Astrocyte of the spinal cord (primary cell): ENCODE measurements at regions not wholly inside any gene's neighbourhood (a gene's known extent, or its start where the extent isn't known, plus 50 kb on each side); places are given as distances from the start of the nearest gene placed in this dataset.

Experiments used
- DNase-seq: peaks from one replicate; pipeline ENCODE4 v3.0.0; 2011; ENCODE audit warnings: low read depth, low spot score
- H3K4me3 ChIP-seq: 2 replicates; pipeline ENCODE4 v1.5.1; 2011; ENCODE audit warnings: low read depth, mild to moderate bottlenecking, low read length, moderate library complexity
- in situ Hi-C: cut with HindIII; loops from 2 replicates; pipeline ENCODE4 v1.10.0; 2017; ENCODE audit warnings: low sequenced_read_pairs
- TF ChIP-seq, protein P1 (sequence below): IDR thresholded peaks from 2 replicates; pipeline ENCODE4 v1.5.1; 2012; ENCODE audit warnings: low read depth, mild to moderate bottlenecking, low read length, inconsistent platforms

DNA sequence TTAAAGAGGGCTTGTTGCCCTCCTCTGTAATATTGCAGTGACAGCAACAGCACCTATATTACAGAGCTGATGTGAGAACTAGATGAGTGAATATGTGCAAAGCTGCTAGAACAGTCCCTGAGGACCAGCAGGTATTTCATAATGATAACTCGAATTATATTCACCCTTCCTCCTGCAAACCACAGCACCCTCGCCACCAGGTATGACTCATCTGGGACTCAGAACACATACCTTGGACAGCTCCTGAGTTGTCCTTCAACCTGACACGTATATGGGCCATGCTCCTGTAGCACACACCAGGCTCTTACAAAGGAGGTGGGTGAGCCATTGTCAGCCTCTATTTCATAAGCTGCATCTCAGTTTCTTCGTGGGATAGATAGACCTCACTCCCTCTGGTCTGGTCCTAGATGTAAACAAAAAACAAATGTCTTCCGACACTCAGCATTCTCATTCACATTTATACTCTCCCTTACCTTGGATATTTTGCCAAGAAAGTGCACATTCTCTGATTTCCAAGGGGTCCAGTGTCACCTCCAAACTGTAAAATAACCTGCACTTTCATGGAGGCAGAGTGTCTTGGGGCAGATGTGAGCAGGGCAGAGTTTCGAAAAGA lies 124.5 kb downstream of the TLE3 start:
- peak; percentile 36 for DNase-seq
- in situ Hi-C loops = no loop called here
- H3K4me3 ChIP-seq = no peak overlapping the region
- TF ChIP-seq, protein P1, sequence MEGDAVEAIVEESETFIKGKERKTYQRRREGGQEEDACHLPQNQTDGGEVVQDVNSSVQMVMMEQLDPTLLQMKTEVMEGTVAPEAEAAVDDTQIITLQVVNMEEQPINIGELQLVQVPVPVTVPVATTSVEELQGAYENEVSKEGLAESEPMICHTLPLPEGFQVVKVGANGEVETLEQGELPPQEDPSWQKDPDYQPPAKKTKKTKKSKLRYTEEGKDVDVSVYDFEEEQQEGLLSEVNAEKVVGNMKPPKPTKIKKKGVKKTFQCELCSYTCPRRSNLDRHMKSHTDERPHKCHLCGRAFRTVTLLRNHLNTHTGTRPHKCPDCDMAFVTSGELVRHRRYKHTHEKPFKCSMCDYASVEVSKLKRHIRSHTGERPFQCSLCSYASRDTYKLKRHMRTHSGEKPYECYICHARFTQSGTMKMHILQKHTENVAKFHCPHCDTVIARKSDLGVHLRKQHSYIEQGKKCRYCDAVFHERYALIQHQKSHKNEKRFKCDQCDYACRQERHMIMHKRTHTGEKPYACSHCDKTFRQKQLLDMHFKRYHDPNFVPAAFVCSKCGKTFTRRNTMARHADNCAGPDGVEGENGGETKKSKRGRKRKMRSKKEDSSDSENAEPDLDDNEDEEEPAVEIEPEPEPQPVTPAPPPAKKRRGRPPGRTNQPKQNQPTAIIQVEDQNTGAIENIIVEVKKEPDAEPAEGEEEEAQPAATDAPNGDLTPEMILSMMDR = no peak

DNA sequence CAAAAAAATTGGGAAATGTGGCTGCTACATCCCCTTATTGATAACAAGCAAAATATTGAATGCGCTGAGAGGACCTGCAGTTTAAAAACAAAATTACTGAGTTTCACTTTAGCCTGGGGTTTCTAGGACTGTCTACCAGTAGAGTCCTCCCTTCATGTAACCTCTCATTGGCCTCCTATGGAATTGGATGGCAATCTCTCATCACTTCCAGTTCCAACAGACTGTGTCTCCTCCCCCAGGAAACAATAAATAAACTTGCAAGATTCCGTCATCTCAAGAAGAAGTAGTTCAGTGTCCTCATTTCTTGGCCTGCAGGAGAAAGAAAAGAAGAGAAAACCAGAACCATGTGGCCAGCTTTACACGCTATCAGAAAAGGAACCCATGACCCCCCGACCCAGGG lies 123.8 kb downstream of the TLE3 start:
- in situ Hi-C loops = no loop called here
- no peak overlapping the region for H3K4me3 ChIP-seq
- DNase-seq = no peak
- TF ChIP-seq, protein P1 = no peak

DNA sequence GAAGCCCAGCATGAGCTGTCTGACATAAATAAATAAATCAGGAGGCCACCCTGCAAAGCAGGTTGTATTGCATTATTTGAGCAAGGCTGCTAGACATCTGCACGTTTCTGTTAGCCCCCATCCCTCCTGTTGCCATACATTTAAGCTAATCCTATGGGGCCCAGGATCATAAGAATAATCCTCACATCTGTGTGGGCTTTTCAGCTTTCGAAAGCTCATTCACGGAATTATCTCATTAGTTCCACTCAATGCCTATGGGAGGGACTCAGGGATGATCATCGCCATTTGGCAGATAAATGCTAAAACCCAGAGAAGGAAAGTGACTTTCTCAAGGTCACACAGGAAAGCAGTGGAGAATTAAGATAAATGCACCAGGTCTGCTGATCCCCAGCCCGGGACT lies 123.4 kb downstream of the TLE3 start:
- in situ Hi-C loops = no loop called here
- no peak overlapping the region for H3K4me3 ChIP-seq
- no peak for DNase-seq
- TF ChIP-seq, protein P1 = no peak

DNA sequence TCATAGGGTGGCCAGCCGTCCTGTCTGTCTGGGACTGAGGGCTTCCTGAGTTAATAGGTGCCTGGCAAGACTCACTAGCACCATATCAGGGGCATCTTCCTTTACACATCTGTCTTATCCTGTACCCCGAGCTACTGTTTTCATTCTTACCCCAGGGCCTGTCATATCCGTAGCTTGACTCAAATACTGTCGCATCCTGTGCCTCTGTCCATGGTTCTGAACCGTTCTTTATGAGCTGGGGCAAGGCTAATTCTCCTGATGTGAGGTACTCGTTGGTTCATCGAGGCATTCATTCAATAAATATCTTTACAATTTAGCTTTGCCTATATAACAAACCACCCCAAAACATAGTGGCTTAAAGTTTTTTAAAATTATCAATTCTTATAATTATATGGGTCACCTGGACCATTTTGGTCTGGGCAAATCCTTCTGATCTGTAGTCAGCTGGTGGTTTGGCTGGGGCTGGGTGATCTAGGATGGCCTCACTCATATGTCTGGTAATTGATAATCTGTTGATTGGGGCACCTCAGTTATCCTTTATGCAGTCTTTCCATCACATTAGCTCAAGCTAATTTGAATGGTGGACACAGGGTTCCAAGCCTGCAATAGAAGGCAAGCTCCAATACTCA lies 121.2 kb downstream of the TLE3 start:
- in situ Hi-C loops = no loop called here
- DNase-seq = peak; percentile 46
- H3K4me3 ChIP-seq = no peak overlapping the region
- TF ChIP-seq, protein P1 = no peak

DNA sequence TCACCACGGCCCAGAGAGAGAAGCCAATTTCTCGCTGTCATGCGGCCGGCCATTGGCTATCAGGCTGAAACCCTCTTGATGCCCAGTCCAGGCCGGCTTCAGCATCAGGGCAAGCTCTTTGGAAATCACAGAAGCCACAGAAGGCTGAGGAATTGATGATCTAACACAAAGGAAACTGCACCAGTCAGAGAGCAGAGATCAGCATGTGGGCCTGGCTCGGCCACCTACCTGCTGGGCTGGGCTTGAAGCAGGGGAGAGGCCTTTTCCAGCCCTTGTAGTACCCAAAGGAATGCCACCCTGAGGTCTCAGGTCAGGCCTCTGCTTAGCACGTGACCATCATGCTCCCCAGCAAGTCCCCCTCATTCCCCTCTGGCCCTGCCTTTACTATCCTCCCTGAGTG lies 119.1 kb downstream of the TLE3 start:
- TF ChIP-seq, protein P1 = no peak
- H3K4me3 ChIP-seq = no peak overlapping the region
- no peak for DNase-seq
- in situ Hi-C loops = no loop called here

DNA sequence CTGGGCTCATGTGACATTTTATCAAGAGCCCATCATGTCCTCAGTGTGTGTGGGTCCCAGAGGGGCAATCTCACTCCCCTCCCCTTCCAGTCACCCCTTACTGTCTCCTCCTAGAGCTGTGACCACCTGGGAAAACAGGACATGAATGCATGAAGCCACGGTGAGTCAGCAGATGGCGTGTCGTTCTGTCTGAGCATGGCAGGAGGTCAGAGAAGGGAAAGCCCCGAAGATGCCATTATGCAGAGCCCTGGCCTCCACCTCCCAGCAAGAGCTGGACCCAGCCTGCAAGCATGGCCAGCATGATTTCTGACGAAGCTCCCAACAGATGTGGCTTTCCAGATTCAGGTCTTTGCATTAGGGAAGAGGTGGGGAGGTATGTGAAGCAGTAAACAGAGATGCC lies 118.5 kb downstream of the TLE3 start:
- H3K4me3 ChIP-seq = no peak overlapping the region
- in situ Hi-C loops = no loop called here
- TF ChIP-seq, protein P1 = no peak
- no peak for DNase-seq
